SU-DHL-6 (cell line): ENCODE measurements at regions not wholly inside any gene's neighbourhood (a gene's known extent, or its start where the extent isn't known, plus 50 kb on each side); places are given as distances from the start of the nearest gene placed in this dataset.

ENCODE experiments used
- H2AFZ ChIP-seq: fragments of 200-600 bp; sonication (generic); 2 replicates; pipeline ENCODE4 v1.6.1; 2014; ENCODE audit warnings: low read depth, mild to moderate bottlenecking, moderate library complexity, mixed read lengths, antibody characterized with exemption, low read length; ENCODE audit not compliant: severe bottlenecking
- H3F3A ChIP-seq: fragments of 200-600 bp; shearing (Covaris generic); 2 replicates; pipeline ENCODE4 v1.6.0; 2016; ENCODE audit warnings: antibody characterized with exemption, mild to moderate bottlenecking; ENCODE audit not compliant: insufficient read depth
- H3K27ac ChIP-seq: fragments of 200-600 bp; sonication (generic); 2 replicates; pipeline ENCODE4 v1.5.1; 2016; ENCODE audit warnings: low read depth, mild to moderate bottlenecking, low read length, moderate library complexity, mixed read lengths
- H3K27me3 ChIP-seq: fragments of 200-600 bp; sonication (generic), shearing (Covaris generic); 2 replicates; pipeline ENCODE4 v1.6.0; 2014; ENCODE audit warnings: mild to moderate bottlenecking, low read length
- H3K36me3 ChIP-seq: fragments of 200-600 bp; sonication (generic); 2 replicates; pipeline ENCODE4 v1.6.1; 2014; ENCODE audit warnings: mild to moderate bottlenecking, low read length, mixed read lengths
- H3K4me2 ChIP-seq: fragments of 300-600, 200-600 bp; shearing (Covaris generic), sonication (generic); 2 replicates; pipeline ENCODE4 v1.6.0; 2014; ENCODE audit warnings: low read length, low read depth, mild to moderate bottlenecking; ENCODE audit not compliant: poor library complexity, severe bottlenecking
- H3K4me3 ChIP-seq: fragments of 200-600 bp; sonication (generic); 2 replicates; pipeline ENCODE4 v1.5.1; 2014; ENCODE audit warnings: antibody characterized with exemption, low read length, mild to moderate bottlenecking, mixed read lengths; ENCODE audit not compliant: insufficient read depth, poor library complexity, severe bottlenecking
- H3K79me2 ChIP-seq: fragments of 200-600 bp; sonication (generic); 2 replicates; pipeline ENCODE4 v1.6.1; 2014; ENCODE audit warnings: mild to moderate bottlenecking, low read length, moderate library complexity; ENCODE audit not compliant: insufficient read depth
- H3K9ac ChIP-seq: fragments of 200-600 bp; sonication (generic); 2 replicates; pipeline ENCODE4 v1.7.0; 2014; ENCODE audit warnings: mild to moderate bottlenecking, low read length
- H3K9me2 ChIP-seq: fragments of 200-600 bp; sonication (generic); replicated peaks from 2 replicates; pipeline ENCODE4 v1.6.1; 2014; ENCODE audit warnings: low read length; ENCODE audit not compliant: insufficient read depth
- H3K9me3 ChIP-seq: fragments of 200-600 bp; sonication (generic); 2 replicates; pipeline ENCODE4 v1.6.1; 2014; ENCODE audit warnings: low read length, mixed read lengths; ENCODE audit not compliant: insufficient read depth
- H4K20me1 ChIP-seq: fragments of 200-600 bp; sonication (generic); 2 replicates; pipeline ENCODE4 v1.6.1; 2014; ENCODE audit warnings: low read depth, mild to moderate bottlenecking, antibody characterized with exemption, low read length, moderate library complexity, mixed read lengths
- CTCF ChIP-seq: fragments of 200-600 bp; sonication (generic); IDR thresholded peaks from one replicate; pipeline ENCODE4 v1.5.1; 2017; ENCODE audit warnings: antibody characterized with exemption, mild to moderate bottlenecking, low read length, moderate library complexity; ENCODE audit not compliant: insufficient read depth, poor library complexity, severe bottlenecking
- EZH2phosphoT487 ChIP-seq: fragments of 200-600 bp; sonication (generic), shearing (Covaris generic); conservative IDR thresholded peaks from 2 replicates; pipeline ENCODE4 v1.6.1; 2018; ENCODE audit warnings: mild to moderate bottlenecking, antibody characterized with exemption, low read length, moderate library complexity, mixed read lengths

DNA sequence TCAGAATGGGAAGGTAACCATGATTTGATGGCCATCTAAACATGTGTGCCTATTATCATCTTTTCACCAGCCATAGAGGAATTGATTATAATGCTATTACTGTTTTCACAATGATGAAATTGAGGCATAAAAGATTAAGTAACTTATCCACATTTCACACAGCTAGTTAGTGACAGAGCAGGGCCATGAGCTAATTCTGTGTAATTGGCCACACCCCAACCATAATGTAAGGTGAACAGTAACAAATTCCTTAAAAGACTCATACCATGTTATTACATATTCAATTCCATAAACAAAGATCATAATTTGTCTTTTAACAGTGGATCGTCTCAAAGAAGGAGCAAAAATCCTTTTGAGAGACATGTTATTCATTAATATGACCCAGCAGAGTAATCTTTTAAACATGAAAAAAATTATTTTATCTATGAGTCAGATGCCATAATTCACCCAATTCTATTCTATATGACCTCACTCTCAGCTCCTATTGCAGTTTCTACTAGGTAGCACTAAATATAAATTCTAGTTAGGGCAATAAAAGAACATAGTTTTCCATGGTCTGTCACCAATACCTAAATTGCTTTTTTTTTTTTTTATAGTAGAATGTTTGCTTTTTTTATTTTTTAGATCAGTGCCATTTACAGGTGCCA is 475.8 kb upstream of the SLC39A10 start:
- no peaks in the 10 kb centered on the region for H3K27me3 ChIP-seq
- no peaks in the 10 kb centered on the region for H3K36me3 ChIP-seq
- H3K27ac ChIP-seq, result no peak overlapping the region
- no peaks in the 10 kb centered on the region for H3F3A ChIP-seq
- TF ChIP-seq CTCF (no peak), EZH2phosphoT487 (no peak)
- H3K79me2 ChIP-seq, result no peaks in the 10 kb centered on the region
- H3K9me2 ChIP-seq, result no peaks in the 10 kb centered on the region
- H3K9ac ChIP-seq, result no peak overlapping the region
- no peak overlapping the region for H3K4me3 ChIP-seq
- H3K4me2 ChIP-seq, result no peak overlapping the region
- no peak overlapping the region for H2AFZ ChIP-seq
- H3K9me3 ChIP-seq, result no peaks in the 10 kb centered on the region
- H4K20me1 ChIP-seq, result no peaks in the 10 kb centered on the region

DNA sequence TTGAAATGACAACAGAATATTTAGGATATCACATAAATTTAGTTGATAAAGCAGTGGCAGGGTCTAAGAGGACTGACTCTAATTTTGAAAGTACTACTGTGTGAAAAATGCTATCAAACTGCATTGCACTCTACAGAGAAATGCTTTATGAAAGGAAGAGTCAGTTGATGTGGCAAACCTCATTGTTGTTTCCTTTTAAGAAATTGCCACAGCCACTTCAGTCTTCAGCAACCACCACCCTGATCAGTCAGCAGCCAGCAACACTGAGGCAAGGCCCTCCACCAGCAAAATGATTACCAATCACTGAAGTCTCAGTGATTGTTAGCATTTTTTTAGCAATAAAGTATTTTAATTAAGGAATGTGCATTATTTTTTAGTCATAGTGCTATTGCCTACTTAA is 488.7 kb upstream of the SLC39A10 start:
- Histone ChIP-seq H3K27me3 (no peaks in the 10 kb centered on the region), H3K4me3 (no peak overlapping the region), H3K27ac (no peak overlapping the region), H3K79me2 (no peaks in the 10 kb centered on the region), H3K4me2 (no peak overlapping the region), H3K9me2 (no peaks in the 10 kb centered on the region; the same call in 1 of the 2 replicates), H3K9ac (no peak overlapping the region), H2AFZ (no peak overlapping the region), H4K20me1 (no peaks in the 10 kb centered on the region), H3F3A (no peaks in the 10 kb centered on the region), H3K9me3 (no peaks in the 10 kb centered on the region), H3K36me3 (no peaks in the 10 kb centered on the region)
- no peak for TF ChIP-seq CTCF
- no peak for TF ChIP-seq EZH2phosphoT487

DNA sequence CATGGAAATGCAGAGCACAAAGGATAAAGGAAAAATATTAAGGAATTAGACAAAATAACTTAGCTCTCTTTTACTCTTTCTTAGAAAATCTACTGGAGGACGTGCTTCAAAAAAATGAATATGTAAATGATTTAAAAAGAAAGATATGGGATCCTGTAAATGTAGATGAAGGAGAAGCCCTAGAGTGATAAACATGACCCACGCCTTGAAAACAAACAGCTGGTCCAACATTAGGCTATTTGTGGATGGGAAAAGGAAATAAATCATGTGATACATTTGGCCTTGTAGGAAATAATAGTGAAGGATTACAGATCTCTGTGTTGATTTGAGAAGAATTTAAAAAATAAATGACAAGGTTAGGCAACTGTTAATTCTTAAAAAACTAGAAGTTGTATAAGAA is 492.1 kb upstream of the SLC39A10 start:
- no peak overlapping the region for H3K4me3 ChIP-seq
- H3K27ac ChIP-seq, result no peak overlapping the region
- no peak overlapping the region for H2AFZ ChIP-seq
- no peaks in the 10 kb centered on the region; the same call in 1 of the 2 replicates for H3K9me2 ChIP-seq
- TF ChIP-seq EZH2phosphoT487, result no peak
- TF ChIP-seq CTCF, result no peak
- H4K20me1 ChIP-seq, result no peaks in the 10 kb centered on the region
- H3K79me2 ChIP-seq, result no peaks in the 10 kb centered on the region
- H3F3A ChIP-seq, result no peaks in the 10 kb centered on the region
- H3K27me3 ChIP-seq, result no peaks in the 10 kb centered on the region
- H3K36me3 ChIP-seq, result no peaks in the 10 kb centered on the region
- no peak overlapping the region for H3K9ac ChIP-seq
- H3K9me3 ChIP-seq, result no peaks in the 10 kb centered on the region
- H3K4me2 ChIP-seq, result no peak overlapping the region
